ENCODE measurements at regions not wholly inside any gene's neighbourhood (a gene's known extent, or its start where the extent isn't known, plus 50 kb on each side); places are given as distances from the start of the nearest gene placed in this dataset.
"Not testable (repeated sequence)": the region's sequence is repeated elsewhere in the genome, so short reads cannot be mapped to it uniquely, and the experiment has no call there.

DNA sequence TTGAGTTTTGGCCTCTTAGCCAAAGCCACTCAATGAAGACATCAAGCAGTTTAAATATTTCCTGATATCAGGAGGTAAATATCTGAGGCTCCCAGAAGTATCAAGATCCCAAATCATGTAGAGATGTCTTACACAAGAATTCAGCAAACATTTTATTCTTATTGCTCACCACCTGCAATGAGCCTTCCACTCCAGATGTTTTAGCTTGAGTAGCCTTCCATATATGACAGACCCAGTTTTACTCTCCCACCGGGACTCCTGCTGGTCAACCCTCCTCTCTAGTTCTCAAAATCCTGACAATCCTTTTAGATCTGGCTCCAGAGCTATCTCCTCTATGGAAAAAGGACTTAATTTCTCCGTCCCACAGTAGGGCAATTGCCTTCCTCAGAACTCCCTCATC, 404.4 kb downstream of the KCNA4 start:
- TF ChIP-seq ZNF565 (CRISPR knock-in tag; conservative IDR thresholded peaks at IDR 0.05; ENCODE audit: low read depth) (no peak), ZFP30 (CRISPR knock-in tag; IDR thresholded peaks at IDR 0.05) (no peak), POU6F1 (CRISPR knock-in tag; IDR thresholded peaks at IDR 0.05; ENCODE audit: borderline replicate concordance, low read depth) (no peak), ISL1 (CRISPR knock-in tag; IDR thresholded peaks at IDR 0.05) (no peak), BACH2 (CRISPR knock-in tag; IDR thresholded peaks at IDR 0.05; ENCODE audit: borderline replicate concordance) (no peak), ZNF70 (CRISPR knock-in tag; IDR thresholded peaks at IDR 0.05) (no peak), ZNF8 (CRISPR knock-in tag; IDR thresholded peaks at IDR 0.05) (no peak), GLIS3 (CRISPR knock-in tag; IDR thresholded peaks at IDR 0.05) (no peak), ARNTL (CRISPR knock-in tag; IDR thresholded peaks at IDR 0.05; ENCODE audit: borderline replicate concordance, low read depth) (no peak), CREB5 (CRISPR knock-in tag; IDR thresholded peaks at IDR 0.05; ENCODE audit: low read depth) (no peak)
- TF ChIP-seq, protein P1, sequence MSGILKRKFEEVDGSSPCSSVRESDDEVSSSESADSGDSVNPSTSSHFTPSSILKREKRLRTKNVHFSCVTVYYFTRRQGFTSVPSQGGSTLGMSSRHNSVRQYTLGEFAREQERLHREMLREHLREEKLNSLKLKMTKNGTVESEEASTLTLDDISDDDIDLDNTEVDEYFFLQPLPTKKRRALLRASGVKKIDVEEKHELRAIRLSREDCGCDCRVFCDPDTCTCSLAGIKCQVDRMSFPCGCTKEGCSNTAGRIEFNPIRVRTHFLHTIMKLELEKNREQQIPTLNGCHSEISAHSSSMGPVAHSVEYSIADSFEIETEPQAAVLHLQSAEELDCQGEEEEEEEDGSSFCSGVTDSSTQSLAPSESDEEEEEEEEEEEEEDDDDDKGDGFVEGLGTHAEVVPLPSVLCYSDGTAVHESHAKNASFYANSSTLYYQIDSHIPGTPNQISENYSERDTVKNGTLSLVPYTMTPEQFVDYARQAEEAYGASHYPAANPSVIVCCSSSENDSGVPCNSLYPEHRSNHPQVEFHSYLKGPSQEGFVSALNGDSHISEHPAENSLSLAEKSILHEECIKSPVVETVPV (CRISPR knock-in tag; IDR thresholded peaks at IDR 0.05), result no peak
- ATAC-seq, result no peak

GRCh38 chr11:29606330-29607031, 410.3 kb downstream of the KCNA4 start:
- no peak for ATAC-seq
- TF ChIP-seq ARNTL (CRISPR knock-in tag; IDR thresholded peaks at IDR 0.05; ENCODE audit: borderline replicate concordance, low read depth) (no peak), GLIS3 (CRISPR knock-in tag; IDR thresholded peaks at IDR 0.05) (no peak), PPARA (CRISPR knock-in tag; IDR thresholded peaks at IDR 0.05; ENCODE audit: borderline replicate concordance) (no peak), ZNF70 (CRISPR knock-in tag; IDR thresholded peaks at IDR 0.05) (no peak), ISL1 (CRISPR knock-in tag; IDR thresholded peaks at IDR 0.05) (no peak), CREB5 (CRISPR knock-in tag; IDR thresholded peaks at IDR 0.05; ENCODE audit: low read depth) (no peak), TOX (CRISPR knock-in tag; IDR thresholded peaks at IDR 0.05; ENCODE audit: borderline replicate concordance) (no peak), ZNF565 (CRISPR knock-in tag; conservative IDR thresholded peaks at IDR 0.05; ENCODE audit: low read depth) (no peak), SNAI2 (CRISPR knock-in tag; IDR thresholded peaks at IDR 0.05) (no peak), CSDC2 (CRISPR knock-in tag; IDR thresholded peaks at IDR 0.05) (no peak)

DNA sequence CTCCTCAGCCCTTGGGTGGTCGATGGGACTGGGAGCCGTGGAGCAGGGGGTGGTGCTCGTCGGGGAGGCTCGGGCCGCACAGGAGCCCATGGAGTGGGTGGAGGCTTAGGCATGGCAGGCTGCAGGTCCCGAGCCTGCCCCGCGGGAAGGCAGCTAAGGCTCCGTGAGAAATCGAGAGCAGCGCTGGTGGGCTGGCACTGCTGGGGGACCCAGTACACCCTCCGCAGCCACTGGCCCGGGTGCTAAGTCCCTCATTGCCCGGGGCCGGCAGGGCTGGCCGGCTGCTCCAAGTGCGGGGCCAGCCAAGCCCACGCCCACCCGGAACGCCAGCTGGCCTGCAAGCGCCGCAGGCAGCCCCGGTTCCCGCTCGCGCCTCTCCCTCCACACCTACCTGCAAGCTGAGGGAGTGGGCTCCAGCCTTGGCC, 416.7 kb downstream of the KCNA4 start:
- not testable (repeated sequence) for ATAC-seq

DNA sequence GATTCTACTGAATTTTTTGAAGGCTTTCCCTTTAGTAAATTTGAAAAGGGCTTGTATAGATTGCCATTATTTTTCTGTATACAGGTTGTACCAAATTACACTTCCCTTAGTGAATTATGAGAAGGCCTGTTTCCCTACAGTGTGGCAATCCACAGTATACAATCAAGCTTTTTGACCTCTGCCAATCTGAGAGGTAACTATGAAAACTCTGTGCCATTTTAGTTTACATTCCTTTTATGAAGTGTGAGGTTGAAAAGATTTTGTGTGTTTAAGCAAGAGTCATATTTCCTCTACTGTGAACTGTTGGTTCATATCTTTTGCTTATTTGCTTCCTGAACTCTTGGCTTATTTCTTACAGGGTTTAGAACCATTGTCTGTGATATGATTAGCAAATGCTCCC, 432.5 kb downstream of the KCNA4 start:
- TF ChIP-seq TOX (CRISPR knock-in tag; IDR thresholded peaks at IDR 0.05; ENCODE audit: borderline replicate concordance) (no peak), TSHZ2 (CRISPR knock-in tag; IDR thresholded peaks at IDR 0.05) (no peak), ZC3H10 (CRISPR knock-in tag; IDR thresholded peaks at IDR 0.05) (no peak)
- no peak for ATAC-seq
